Astrocyte of the cerebellum (primary cell): ENCODE measurements at regions not wholly inside any gene's neighbourhood (a gene's known extent, or its start where the extent isn't known, plus 50 kb on each side); places are given as distances from the start of the nearest gene placed in this dataset.

ENCODE experiments used
- DNase-seq: peaks from one replicate; pipeline ENCODE4 v3.0.0-alpha.2; 2011; ENCODE audit warnings: low read depth
- H3K4me3 ChIP-seq: 2 replicates; pipeline ENCODE4 v1.5.1; 2011; ENCODE audit warnings: mild to moderate bottlenecking, low read depth, low read length, moderate library complexity
- in situ Hi-C: cut with HindIII; loops from 2 replicates; pipeline ENCODE4 v1.10.0; 2017; ENCODE audit warnings: low sequenced_read_pairs
- TF ChIP-seq, protein P1 (sequence below): IDR thresholded peaks from 2 replicates; pipeline ENCODE4 v1.5.1; 2012; ENCODE audit warnings: low read length, low read depth, moderate library complexity, mild to moderate bottlenecking; ENCODE audit errors: missing control alignments

DNA sequence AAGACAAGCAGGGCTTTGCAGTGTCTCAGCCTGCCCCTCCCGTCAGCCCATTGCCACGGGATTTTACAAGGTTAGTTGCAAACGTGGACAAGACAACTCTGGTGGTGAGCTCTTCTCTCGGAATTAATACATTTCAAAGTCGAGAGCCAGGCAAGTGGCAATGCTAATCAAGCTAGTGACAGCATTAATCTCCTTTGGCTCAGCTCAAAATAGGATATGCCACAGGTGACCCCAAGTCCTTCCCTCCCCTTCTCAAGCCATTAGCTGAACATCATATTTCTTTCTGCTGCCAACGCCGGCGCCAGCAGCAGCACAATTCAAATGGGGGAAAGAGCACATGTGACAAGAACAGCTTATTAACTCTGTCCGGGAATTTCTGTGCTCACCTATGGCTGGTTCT, 190.1 kb downstream of the ATPSCKMT start:
- no peak overlapping the region for H3K4me3 ChIP-seq
- TF ChIP-seq, protein P1, sequence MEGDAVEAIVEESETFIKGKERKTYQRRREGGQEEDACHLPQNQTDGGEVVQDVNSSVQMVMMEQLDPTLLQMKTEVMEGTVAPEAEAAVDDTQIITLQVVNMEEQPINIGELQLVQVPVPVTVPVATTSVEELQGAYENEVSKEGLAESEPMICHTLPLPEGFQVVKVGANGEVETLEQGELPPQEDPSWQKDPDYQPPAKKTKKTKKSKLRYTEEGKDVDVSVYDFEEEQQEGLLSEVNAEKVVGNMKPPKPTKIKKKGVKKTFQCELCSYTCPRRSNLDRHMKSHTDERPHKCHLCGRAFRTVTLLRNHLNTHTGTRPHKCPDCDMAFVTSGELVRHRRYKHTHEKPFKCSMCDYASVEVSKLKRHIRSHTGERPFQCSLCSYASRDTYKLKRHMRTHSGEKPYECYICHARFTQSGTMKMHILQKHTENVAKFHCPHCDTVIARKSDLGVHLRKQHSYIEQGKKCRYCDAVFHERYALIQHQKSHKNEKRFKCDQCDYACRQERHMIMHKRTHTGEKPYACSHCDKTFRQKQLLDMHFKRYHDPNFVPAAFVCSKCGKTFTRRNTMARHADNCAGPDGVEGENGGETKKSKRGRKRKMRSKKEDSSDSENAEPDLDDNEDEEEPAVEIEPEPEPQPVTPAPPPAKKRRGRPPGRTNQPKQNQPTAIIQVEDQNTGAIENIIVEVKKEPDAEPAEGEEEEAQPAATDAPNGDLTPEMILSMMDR: no peak
- DNase-seq: no peak
- in situ Hi-C loops: no loop called here

DNA sequence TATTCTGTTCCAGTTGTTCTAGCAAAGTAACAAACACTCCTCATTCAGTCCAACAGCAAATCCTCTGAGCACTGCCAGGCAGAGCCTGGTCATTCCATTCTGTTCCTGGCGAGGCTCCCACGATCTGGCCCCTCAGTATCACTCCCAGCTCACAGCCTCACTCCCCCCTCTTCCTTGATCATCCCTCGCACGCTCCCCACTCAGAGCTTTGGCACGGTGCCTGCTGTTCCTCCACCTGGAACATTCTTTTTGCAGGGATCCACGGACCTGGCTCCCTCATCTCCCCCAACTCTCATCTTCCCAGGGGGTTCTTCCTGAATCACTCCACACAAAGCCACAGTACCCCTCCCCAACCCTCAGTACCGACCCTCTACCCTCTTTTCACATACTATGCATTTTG, 192.3 kb downstream of the ATPSCKMT start:
- no peak overlapping the region for H3K4me3 ChIP-seq
- in situ Hi-C loops: no loop called here
- TF ChIP-seq, protein P1: no peak
- no peak for DNase-seq

DNA sequence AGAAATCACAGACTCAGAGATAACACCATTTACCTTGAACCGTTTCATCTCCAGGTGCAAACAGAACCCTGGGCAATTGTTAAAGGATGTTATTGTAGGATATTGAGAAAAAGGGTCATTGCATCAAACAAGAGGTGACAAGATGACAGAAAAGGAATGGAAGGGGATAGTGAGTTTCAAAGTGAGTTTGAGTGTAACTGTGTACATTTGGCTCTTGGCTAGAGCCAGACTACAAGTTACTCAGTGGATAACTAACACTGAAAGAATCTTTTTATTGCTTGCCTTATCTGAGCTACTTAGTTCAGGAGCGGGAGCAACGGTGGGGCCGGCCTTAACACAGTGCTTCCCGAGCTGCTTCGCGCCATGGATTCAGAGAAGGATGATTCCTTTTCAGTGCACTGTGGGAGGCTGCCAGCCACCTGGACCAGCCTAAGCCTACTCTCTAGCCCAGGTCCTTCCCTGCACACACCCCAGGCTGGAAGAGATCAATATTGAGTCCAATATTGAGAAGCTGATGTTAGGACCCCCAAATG, 193.4 kb downstream of the ATPSCKMT start:
- H3K4me3 ChIP-seq: no peak overlapping the region
- no peak for DNase-seq
- TF ChIP-seq, protein P1: no peak
- in situ Hi-C loops: no loop called here

DNA sequence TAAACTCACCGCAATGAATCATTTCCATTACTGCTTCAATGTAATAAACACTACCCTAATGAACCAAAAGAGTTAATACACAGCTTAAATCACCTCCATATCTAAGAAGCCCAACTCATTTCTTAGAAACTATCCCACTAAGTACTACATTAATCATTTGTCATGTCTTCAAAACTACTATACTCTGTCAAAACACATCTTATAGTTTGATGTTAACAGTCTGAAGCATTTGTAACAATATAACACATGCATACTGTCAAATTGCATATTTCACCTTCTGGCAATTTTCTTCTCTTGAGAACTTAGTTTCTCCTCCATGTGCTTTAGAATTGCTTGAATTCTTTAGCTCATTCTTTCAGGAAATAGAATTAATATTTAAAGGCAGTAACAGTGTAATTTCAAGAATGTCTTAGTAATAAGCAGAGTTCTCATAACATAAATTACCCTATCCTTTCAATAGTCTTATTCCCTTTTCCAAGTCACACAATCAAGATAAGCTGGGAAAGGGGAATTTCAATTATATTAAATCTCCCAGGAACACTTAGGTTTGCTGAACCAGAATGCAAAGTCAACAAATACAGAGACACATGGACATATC, 199.7 kb downstream of the ATPSCKMT start:
- in situ Hi-C loops: no loop called here
- TF ChIP-seq, protein P1: no peak

DNA sequence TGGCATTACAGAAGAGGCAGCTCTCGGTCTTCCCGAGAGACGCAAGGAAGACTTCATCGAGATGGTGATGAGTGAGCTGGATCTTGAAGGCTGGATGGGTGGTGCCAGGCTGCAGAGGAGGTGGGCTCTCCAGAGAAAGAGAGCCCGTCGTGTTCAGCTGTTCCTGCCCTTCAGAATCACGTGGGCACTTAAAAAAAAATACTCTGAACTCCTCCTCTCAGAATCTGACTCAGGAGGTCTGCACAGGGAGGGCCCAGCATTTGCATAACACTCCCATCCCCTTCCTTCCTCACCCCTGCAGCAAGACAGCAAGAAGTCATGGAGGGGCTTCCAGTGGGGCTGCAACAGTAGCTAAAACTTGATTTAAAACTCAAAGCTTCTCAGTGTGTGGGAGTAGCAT, 203.0 kb downstream of the ATPSCKMT start:
- TF ChIP-seq, protein P1: no peak
- no peak overlapping the region for H3K4me3 ChIP-seq
- in situ Hi-C loops: no loop called here
- DNase-seq: no peak

More for the DNA sequence above, 199.7 kb downstream of the ATPSCKMT start:
- no peak for DNase-seq
- no peak overlapping the region for H3K4me3 ChIP-seq

DNA sequence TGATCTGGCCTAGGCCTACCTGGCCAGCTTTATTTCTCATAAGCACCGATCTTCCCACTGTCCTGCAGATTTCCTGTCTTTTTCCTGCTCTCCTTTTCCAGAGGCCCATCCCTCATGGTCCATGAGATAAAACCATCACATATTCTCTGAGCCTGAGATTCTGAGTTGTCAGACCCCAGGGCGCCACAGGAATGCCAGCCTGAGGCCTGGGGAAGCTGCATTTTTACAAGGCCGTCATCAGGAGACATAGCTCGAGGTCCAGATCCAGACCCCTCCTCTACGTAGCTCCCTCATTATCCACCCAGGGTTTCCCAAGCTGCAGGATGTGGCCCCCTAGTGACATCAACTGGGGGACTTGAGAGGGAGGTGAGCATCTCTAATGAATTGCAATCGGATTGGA, 204.3 kb downstream of the ATPSCKMT start:
- TF ChIP-seq, protein P1: no peak
- in situ Hi-C loops: no loop called here
- H3K4me3 ChIP-seq: no peak overlapping the region
- no peak for DNase-seq
